Osteoblast (primary cell): ENCODE measurements at regions not wholly inside any gene's neighbourhood (a gene's known extent, or its start where the extent isn't known, plus 50 kb on each side); places are given as distances from the start of the nearest gene placed in this dataset.

Experiments used
- DNase-seq: peaks from one replicate; pipeline ENCODE4 v3.0.0; 2011; ENCODE audit warnings: low spot score, mixed read lengths; ENCODE audit not compliant: insufficient read length; ENCODE audit errors: missing footprints
- H2AFZ ChIP-seq: 2 replicates; pipeline ENCODE4 v1.6.0; 2011; ENCODE audit warnings: mild to moderate bottlenecking, low read length
- H3K27ac ChIP-seq: 2 replicates; pipeline ENCODE4 v1.5.1; 2011; ENCODE audit warnings: mild to moderate bottlenecking, low read depth, low read length, moderate library complexity
- H3K27me3 ChIP-seq: 2 replicates; pipeline ENCODE4 v1.6.0; 2012; ENCODE audit warnings: mild to moderate bottlenecking, control low read depth, inconsistent platforms, low read length, moderate library complexity; ENCODE audit not compliant: insufficient read depth
- H3K36me3 ChIP-seq: 2 replicates; pipeline ENCODE4 v1.5.1; 2011; ENCODE audit warnings: mild to moderate bottlenecking, low read length, control low read depth, moderate library complexity; ENCODE audit not compliant: insufficient read depth
- H3K4me1 ChIP-seq: 2 replicates; pipeline ENCODE4 v1.5.1; 2011; ENCODE audit warnings: mild to moderate bottlenecking, low read length, control low read depth, moderate library complexity; ENCODE audit not compliant: insufficient read depth
- H3K4me2 ChIP-seq: 2 replicates; pipeline ENCODE4 v1.6.0; 2011; ENCODE audit warnings: mild to moderate bottlenecking, low read length; ENCODE audit not compliant: insufficient read depth
- H3K4me3 ChIP-seq: fragments of 200-600 bp; sonication (generic); 3 replicates; pipeline ENCODE4 v1.5.1; 2012; ENCODE audit warnings: mild to moderate bottlenecking, low read length, inconsistent platforms; ENCODE audit not compliant: insufficient read depth
- H3K79me2 ChIP-seq: 2 replicates; pipeline ENCODE4 v1.6.0; 2012; ENCODE audit warnings: mild to moderate bottlenecking, low read length, control low read depth, inconsistent platforms; ENCODE audit not compliant: insufficient read depth
- H3K9me3 ChIP-seq: 2 replicates; pipeline ENCODE4 v1.5.1; 2011; ENCODE audit warnings: low read depth, low read length, control low read depth
- H4K20me1 ChIP-seq: 2 replicates; pipeline ENCODE4 v1.6.0; 2012; ENCODE audit warnings: mild to moderate bottlenecking, low read length, control low read depth; ENCODE audit not compliant: insufficient read depth
- TF ChIP-seq, protein P1 (sequence below): IDR thresholded peaks from 2 replicates; pipeline ENCODE4 v1.5.1; 2011; ENCODE audit warnings: mild to moderate bottlenecking, low read depth, low read length, moderate library complexity; ENCODE audit errors: extremely low read depth

DNA sequence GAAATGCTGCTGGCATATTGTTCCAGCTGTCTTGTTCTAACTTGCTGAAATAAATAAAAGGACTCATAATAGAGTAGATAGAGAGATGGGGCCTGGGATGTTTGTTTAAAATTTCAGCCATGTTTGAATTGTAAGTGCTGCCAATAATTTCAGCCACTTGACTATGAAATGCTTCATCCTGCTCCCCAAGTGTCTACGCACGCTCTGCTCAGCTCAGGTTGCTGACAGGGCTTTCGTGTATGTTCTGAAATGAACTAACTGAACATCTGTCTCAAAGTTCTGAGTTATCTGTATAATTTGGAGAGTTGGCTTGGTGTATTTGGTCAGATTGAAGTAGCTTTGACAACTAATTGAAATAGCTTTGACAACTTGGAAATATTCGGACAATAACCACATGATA, 387.8 kb downstream of the BMP2 start:
- Histone ChIP-seq H3K79me2 (no peaks in the 10 kb centered on the region), H3K4me3 (no peak overlapping the region), H3K9me3 (no peaks in the 10 kb centered on the region), H3K36me3 (no peaks in the 10 kb centered on the region), H3K27ac (no peak overlapping the region), H4K20me1 (no peaks in the 10 kb centered on the region), H3K4me1 (no peaks in the 10 kb centered on the region), H2AFZ (no peak overlapping the region), H3K27me3 (no peaks in the 10 kb centered on the region), H3K4me2 (no peak overlapping the region)
- DNase-seq = no peak
- TF ChIP-seq, protein P1, sequence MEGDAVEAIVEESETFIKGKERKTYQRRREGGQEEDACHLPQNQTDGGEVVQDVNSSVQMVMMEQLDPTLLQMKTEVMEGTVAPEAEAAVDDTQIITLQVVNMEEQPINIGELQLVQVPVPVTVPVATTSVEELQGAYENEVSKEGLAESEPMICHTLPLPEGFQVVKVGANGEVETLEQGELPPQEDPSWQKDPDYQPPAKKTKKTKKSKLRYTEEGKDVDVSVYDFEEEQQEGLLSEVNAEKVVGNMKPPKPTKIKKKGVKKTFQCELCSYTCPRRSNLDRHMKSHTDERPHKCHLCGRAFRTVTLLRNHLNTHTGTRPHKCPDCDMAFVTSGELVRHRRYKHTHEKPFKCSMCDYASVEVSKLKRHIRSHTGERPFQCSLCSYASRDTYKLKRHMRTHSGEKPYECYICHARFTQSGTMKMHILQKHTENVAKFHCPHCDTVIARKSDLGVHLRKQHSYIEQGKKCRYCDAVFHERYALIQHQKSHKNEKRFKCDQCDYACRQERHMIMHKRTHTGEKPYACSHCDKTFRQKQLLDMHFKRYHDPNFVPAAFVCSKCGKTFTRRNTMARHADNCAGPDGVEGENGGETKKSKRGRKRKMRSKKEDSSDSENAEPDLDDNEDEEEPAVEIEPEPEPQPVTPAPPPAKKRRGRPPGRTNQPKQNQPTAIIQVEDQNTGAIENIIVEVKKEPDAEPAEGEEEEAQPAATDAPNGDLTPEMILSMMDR = no peak

DNA sequence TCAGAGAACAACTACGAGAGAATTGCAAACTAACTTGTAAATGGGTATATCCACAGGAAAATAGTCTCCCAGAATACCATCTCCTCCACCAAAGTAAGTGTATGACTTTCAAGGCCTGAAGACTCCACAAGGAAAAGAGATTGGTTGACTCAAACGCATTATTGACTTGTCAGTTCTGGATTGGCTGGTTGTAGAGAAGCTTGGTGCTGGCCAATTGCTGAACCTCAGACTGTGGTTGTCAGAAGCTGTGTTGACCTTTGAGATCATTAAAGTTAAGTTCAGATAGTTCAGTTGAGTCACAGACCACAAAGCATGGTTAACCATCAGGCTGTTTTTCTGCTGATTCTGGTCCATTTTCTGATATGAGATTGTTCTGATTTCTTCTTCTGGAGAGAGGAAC, 388.3 kb downstream of the BMP2 start:
- no peaks in the 10 kb centered on the region for H4K20me1 ChIP-seq
- H3K4me3 ChIP-seq = no peak overlapping the region
- no peaks in the 10 kb centered on the region for H3K79me2 ChIP-seq
- H2AFZ ChIP-seq = no peak overlapping the region
- no peaks in the 10 kb centered on the region for H3K9me3 ChIP-seq
- H3K4me1 ChIP-seq = no peaks in the 10 kb centered on the region
- no peak overlapping the region for H3K27ac ChIP-seq
- no peak for DNase-seq
- TF ChIP-seq, protein P1 = no peak
- H3K4me2 ChIP-seq = no peak overlapping the region
- no peaks in the 10 kb centered on the region for H3K36me3 ChIP-seq
- H3K27me3 ChIP-seq = no peaks in the 10 kb centered on the region

DNA sequence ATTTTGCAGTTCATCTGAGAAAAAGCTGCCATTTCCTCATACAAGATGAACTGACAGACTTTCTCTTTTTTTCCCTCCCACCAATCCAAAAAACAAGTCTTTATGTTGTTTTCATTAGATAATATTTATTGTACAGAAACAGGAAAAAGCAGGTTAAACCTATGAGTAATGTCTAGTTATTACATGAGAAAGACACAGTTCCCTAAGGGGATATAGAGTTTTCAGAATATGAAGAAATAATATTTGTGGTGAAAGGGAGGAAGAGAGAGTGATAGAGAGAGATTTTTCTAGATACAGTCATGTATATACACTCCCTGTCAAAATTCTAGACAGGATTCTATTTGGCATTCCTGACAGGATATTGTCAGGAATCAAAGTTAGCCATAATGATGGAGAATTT, 392.4 kb downstream of the BMP2 start:
- H3K27ac ChIP-seq = no peak overlapping the region
- H3K9me3 ChIP-seq = no peaks in the 10 kb centered on the region
- no peak overlapping the region for H3K4me2 ChIP-seq
- no peak overlapping the region for H3K4me3 ChIP-seq
- DNase-seq = no peak
- no peaks in the 10 kb centered on the region for H3K27me3 ChIP-seq
- H4K20me1 ChIP-seq = no peaks in the 10 kb centered on the region
- H3K36me3 ChIP-seq = no peaks in the 10 kb centered on the region
- H3K79me2 ChIP-seq = no peaks in the 10 kb centered on the region
- TF ChIP-seq, protein P1 = no peak
- no peaks in the 10 kb centered on the region for H3K4me1 ChIP-seq
- H2AFZ ChIP-seq = no peak overlapping the region

DNA sequence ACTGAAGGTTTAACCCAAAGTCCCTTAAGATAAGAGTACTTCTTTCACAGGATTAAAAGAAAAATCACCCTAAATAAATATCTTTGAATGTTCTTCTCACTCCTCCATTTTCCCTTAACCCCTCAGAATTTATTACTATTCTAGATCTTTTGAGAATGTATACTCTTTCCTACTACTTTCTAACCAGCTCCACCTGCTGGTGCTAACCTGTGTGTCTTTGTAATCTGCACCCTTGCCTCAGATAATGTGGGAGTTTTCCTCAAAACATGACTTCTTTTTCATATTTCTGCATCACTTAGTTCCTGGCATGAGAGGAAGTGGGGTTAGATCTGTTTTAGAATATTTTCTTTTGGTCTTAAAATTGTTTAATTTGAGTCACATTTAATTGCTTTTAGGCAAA, 394.2 kb downstream of the BMP2 start:
- Histone ChIP-seq H3K36me3 (no peaks in the 10 kb centered on the region), H3K9me3 (no peaks in the 10 kb centered on the region)
- DNase-seq = no peak

More for the DNA sequence above, 394.2 kb downstream of the BMP2 start:
- Histone ChIP-seq H2AFZ (no peak overlapping the region), H4K20me1 (no peaks in the 10 kb centered on the region), H3K79me2 (no peaks in the 10 kb centered on the region), H3K27me3 (no peaks in the 10 kb centered on the region), H3K4me3 (no peak overlapping the region), H3K4me2 (no peak overlapping the region), H3K27ac (no peak overlapping the region), H3K4me1 (no peaks in the 10 kb centered on the region)
- TF ChIP-seq, protein P1 = no peak
